RCC 7860 (cell line): ENCODE measurements at regions not wholly inside any gene's neighbourhood (a gene's known extent, or its start where the extent isn't known, plus 50 kb on each side); places are given as distances from the start of the nearest gene placed in this dataset.

Source experiments
- DNase-seq: peaks from one replicate; pipeline ENCODE4 v3.0.0-alpha.2; 2015; ENCODE audit warnings: low spot score
- FAIRE-seq: peaks from 2 replicates; lab custom pipeline; 2012; peaks lifted over from hg19 to GRCh38; lab: Jason Lieb, UNC

- FAIRE-seq (no peak), DNase-seq (no peak)
Observed at GRCh38 chr1:5507340-5507739, 484.9 kb downstream of the NPHP4 start.

DNA sequence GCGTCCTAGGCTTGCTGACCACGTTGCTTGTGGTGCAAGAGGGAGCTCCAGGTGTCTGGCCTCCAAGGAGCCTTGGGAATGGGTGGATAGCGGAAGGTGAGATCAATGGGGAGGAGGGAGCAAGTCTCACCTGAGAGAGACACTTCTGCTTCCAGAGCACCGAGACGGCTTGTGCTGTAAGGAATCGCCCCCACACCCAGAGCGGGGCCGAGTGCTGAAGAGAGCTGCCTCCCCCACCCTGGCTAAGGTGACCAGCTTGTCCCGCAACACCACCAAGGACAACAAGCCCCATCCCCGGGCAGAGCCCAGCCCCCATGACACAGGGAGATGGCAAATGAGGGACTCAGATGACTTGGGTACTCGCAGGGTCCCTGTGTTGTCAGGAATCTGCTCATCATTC, 485.6 kb downstream of the NPHP4 start:
- FAIRE-seq (no peak), DNase-seq (no peak)

GRCh38 chr1:5505944-5506343, 486.3 kb downstream of the NPHP4 start:
- FAIRE-seq = no peak
- DNase-seq = no peak

- DNase-seq = no peak
- no peak for FAIRE-seq
Observed at GRCh38 chr1:5504364-5504740, 487.9 kb downstream of the NPHP4 start.

DNA sequence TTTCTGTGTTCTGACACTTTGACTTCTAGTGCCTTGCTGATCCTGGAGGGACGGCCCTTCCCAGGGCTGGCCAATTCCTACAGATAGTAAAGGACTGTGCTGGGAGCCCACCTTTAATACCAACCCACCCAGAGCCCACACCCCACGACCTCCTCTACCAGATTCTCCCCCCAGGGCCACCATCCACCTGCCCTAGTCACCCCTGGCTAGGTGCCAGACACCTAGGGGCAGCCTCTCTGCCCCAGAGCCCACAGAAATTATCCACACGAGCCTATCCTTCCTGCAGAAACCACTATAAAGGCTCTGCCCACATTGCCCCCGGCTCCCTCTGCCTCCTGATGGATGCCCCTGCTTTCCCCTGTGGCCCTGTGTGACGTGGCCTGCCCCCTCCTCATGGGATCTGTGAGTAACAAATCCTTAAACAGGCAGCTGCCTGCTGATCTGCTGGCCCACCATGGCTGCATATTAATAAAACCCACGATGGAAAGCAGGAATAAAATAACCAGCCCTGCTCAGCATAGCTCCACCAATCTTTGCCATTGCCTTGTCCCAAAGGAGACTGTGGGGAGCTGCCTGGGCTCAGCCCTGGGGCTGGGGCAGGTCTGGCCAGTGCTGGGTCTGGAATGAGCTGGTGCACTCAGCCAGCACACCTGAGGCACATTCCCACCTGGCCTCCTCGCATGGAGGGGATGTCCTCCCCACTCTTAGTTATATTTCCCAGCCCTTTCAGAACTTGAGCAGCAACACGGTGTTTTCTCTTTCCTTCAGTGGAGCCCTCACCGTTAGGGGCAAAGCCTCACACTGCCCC, 488.5 kb downstream of the NPHP4 start:
- FAIRE-seq = no peak

DNA sequence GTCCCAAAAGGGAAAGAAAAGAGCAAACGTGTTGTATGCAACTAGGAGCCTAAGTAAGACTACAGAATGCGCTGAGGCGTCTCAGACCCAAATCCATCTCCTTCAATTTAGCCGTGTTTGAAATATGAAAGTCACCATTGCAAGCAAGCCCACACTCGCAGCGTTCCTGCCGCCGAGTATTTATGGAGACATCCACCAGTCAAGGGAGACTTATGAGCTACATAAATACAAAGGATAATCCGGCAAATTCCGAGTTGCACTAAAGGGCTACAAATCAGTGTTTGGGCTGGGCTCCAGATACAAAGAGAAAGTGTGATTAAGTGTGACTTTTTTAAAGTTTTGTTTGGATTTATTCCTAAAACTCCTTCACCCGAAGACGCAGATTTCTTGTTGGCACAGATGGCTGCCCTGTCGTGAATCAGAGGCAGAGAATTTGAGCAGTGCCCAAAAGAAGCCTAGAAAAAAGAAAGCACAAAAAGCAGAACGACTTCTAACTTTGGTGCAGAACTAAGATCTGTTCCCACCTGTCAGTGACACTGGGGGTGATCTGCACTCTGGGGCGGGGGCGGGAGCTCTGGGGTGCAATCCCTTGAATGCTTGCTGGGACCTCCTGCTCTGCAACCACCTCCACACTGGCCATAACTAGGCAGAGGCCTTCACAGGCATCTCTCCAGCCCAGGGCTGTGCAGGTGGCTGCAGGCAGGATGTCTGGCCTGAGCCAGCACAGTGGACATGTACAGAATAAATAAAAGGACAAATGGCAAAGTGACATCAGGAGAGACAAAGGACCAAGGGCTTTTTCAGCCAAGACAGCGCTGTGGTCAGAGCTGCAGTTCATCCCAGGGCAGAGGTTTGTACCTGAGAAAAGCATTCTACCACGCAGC, 489.7 kb downstream of the NPHP4 start:
- DNase-seq = no peak
- no peak for FAIRE-seq

More for the DNA sequence above, 488.5 kb downstream of the NPHP4 start:
- DNase-seq = no peak

DNA sequence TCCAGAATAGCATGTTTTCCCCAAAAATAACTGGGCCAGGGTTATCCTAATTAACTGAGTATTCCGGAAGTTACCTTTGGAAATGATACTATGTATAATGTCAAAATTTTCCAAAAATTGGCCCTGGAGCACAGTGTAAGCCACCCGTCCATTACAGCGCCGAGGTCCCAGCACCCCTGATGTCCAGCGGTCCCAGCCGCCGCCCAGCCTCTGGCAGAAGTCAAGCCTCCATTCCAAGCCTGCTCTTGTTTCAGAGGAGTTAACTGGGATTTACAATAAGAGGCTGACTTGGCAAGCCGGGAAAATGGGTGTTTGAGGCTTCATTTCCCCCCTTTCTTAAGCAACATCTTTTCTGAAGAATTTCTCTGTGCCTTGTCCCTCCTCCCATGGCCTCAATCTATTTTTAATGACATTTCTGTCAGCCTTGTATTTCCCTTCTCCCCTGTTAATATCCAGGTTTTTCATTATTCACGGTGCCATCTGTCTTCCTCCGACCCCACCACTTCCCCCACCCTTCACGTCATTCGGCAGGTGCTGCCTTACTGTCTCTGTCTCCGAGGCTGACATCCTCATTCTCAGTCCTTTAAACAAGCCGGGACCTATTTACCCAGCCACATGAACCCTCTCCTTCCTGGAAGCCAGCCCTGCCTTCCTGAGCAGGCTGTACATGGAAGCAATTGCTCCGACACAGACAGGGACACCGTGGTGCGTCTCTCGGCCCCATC, 490.9 kb downstream of the NPHP4 start:
- no peak for DNase-seq
- FAIRE-seq = no peak

DNA sequence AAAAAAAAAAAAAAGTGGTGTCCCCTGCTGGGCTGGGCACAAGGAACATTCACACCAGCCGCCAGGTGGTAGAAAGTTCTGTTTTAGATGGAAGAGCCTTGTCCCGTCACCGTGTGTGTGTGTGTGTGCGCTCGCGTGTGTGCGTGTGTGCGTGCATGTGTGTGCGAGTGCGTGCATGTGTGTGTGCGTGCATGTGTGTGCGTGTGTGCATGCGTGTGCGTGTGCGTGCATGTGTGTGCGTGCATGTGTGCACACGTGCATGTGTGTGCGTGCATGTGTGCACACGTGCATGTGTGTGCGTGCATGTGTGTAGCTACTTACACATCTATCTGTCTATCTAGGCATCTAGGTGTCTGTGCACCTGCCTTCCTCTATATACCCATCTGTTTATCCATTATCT, 491.7 kb downstream of the NPHP4 start:
- DNase-seq (no peak), FAIRE-seq (no peak)

GRCh38 chr1:5497503-5497902, 494.7 kb downstream of the NPHP4 start:
- FAIRE-seq (no peak), DNase-seq (no peak)

- no peak for FAIRE-seq
- DNase-seq = no peak
Observed at GRCh38 chr1:5495596-5496410, 496.4 kb downstream of the NPHP4 start.

DNA sequence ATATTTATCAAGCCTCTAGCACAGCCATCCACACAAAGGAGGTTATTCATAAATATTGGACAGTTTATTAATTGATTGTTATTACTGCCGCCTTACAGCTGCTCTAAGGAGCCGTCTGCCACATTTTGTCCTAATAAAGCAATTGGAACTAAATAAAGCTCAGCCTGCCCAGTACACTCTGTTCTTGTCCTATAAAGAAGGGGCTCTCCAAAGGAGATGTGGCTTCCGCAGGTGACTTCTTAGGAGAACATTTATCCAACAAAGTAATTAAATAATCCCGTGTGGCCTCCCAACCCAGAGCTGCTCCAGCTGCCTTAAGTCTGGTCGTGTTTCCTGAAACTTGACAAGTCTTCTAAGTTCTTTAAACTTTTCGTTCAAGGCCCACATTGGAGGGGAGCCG, 497.7 kb downstream of the NPHP4 start:
- FAIRE-seq = no peak

GRCh38 chr1:5493851-5494311, 498.3 kb downstream of the NPHP4 start:
- no peak for FAIRE-seq
- DNase-seq = no peak

More for the DNA sequence above, 497.7 kb downstream of the NPHP4 start:
- no peak for DNase-seq

DNA sequence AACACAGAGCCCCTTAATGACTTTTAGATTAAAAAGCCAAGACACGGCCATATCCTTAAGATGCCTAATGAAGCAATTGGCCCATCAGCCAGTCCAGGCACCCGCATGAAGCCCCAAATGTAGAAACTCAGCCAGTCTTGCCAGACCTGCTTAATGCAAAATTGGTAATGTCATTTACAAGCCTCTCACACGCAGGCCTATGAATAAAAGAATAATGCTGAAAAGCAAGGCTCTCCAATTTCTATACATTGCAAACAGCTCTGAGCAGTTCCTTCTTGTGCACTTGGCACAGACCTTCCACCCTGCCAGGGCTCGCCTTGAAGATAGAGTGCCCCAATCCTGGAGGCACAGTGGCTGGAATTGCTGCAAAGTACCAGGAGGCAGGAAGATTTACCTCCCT, 498.9 kb downstream of the NPHP4 start:
- DNase-seq = no peak
- no peak for FAIRE-seq

DNA sequence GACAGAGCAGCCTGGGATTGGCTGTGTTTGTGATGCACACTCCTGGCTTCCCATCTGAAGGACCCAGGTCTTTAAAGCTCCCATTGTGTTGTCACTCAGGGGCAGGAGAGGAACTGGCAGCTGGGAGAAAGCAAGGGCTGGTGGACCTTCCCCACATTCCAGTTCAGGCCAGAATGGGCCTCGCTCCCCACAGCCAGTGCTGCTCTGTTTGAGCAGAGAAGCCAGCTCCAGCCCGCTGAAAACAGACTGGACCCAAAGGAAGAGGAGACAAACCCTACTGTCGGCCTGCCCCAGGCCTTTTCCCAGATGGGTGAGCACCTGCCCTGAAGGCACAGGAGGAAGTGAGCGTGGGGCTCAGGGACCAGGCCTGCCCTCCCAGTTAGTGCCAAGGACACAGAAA, 499.4 kb downstream of the NPHP4 start:
- DNase-seq (no peak), FAIRE-seq (no peak)

DNA sequence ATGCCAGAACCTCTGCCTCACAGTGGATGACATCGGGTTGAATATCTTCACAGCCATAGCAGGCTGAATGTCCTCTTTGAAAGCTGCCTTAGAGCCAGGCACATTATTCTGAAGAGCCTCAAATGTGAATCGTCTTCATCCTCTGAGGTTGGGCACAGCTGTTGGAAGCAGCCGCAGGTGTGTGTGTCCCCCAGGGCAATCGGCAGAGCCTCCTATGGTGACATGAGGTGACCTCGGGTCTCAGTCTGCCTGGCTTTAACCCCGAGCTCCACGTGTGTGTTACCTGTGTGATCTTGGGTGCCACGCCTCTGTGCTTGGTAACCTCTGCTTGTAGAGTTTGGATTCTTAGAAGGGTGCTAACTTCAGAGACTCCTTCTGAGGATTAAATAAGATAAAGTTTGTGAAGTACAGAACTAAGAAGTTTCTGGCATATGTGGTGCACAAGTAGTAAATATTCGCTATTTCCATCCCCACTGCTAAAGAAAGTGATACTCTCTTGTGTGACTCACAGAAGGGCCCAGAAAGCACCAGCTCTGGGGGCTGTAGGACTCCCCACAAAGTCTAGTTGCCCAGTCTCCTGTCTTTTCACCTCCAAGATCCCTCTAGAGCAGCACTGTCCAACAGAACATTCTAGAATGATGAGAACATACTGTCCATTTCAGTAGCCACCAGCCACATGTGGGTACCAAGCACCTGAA, 500.9 kb downstream of the NPHP4 start:
- FAIRE-seq = no peak
- no peak for DNase-seq

GRCh38 chr1:5490635-5491034, 501.6 kb downstream of the NPHP4 start:
- no peak for FAIRE-seq

DNA sequence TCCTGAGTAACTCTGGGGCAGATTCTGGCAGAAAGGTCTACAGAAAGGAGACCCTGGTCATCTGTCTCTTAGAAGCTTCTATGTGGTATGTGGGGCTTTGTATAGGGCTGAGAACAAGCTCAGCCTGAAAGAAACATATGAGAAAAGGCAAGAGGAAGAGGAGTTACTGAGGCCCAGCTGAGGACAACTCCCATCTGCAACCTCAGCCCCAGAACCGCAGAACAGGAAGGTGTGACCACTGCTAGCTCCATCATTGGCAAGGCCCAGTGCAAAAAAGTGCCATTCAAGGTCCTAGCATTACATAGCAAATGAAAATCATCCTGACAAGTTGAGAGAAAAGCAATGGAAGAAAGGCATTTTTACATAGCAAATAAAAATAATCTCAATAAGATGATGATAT, 503.8 kb downstream of the NPHP4 start:
- FAIRE-seq = no peak
- DNase-seq = no peak

More at GRCh38 chr1:5490635-5491034, 501.6 kb downstream of the NPHP4 start:
- no peak for DNase-seq

- no peak for FAIRE-seq
- DNase-seq = no peak
Observed at GRCh38 chr1:5485968-5486696, 506.1 kb downstream of the NPHP4 start.

DNA sequence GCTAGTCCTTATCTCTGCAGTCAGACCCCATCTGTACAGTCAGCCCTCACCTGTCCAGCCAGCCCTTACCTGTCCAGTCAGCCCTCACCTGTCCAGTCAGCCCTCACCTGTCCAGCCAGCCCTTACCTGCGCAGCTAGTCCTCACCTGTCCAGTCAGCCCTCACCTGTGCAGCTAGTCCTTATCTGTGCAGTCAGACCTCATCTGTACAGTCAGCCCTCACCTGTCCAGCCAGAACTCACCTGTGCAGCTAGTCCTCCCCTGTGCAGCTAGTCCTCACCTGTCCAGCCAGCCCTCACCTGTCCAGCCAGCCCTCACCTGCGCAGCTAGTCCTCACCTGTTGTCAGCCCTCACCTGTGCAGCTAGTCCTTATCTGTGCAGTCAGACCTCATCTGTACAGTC, 506.8 kb downstream of the NPHP4 start:
- FAIRE-seq (no peak), DNase-seq (no peak)
